HG03571 (cell line): ENCODE measurements at regions not wholly inside any gene's neighbourhood (a gene's known extent, or its start where the extent isn't known, plus 50 kb on each side); places are given as distances from the start of the nearest gene placed in this dataset.
"Not testable (repeated sequence)": the region's sequence is repeated elsewhere in the genome, so short reads cannot be mapped to it uniquely, and the experiment has no call there.

Source experiments
- ATAC-seq: cut with Tn5 transposase; IDR thresholded peaks from one replicate; pipeline ENCODE4 v1.9.1; 2021; ENCODE audit not compliant: unreplicated experiment

DNA sequence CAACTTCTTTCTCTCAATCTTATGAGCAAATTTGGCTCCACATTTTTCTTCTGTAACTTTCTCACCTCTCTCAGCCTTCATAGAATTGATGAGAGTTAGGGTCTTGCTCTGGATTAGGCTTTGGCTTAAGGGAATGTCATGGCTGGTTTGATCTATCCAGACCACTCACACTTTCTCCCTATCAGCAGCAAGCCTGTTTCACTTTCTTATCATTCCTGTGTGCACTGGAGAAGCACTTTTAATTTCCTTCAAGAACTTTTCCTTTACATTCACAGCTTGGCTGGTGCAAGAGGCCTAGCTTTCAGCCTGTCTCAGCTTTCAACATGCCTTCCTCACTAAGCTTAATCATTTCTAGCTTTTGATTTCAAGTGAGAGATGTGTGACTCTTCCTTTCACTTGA lies 134.5 kb upstream of the FZD8 start:
- ATAC-seq = not testable (repeated sequence)

GRCh38 chr10:35774109-35774508 lies 132.0 kb upstream of the FZD8 start:
- ATAC-seq = no peak

- ATAC-seq = no peak
Observed at GRCh38 chr10:35770817-35771355, 128.8 kb upstream of the FZD8 start.

- no peak for ATAC-seq
Observed at GRCh38 chr10:35769795-35770194, 127.7 kb upstream of the FZD8 start.

DNA sequence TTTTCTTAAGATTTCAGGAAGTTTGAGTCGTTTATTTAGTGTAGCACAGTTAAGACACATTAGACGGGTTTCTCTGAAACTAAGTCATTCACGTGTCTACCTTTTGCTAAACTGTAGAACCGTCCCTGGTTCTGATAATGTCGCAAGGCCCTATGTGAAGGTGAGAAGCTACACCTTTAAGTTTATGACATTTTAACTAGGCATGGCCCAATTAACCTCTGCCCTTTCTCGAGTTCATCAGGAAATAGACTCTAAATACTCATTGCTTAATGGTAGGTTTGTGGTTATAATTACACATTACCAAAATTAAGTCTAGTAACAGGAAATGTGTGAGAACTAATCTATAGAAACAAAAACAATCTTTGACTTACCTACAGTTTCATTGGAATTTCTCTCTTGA lies 126.6 kb upstream of the FZD8 start:
- no peak for ATAC-seq

- ATAC-seq = no peak
Observed at GRCh38 chr10:35768011-35768410, 125.9 kb upstream of the FZD8 start.

- no peak for ATAC-seq
Observed at GRCh38 chr10:35765996-35766395, 123.9 kb upstream of the FZD8 start.

DNA sequence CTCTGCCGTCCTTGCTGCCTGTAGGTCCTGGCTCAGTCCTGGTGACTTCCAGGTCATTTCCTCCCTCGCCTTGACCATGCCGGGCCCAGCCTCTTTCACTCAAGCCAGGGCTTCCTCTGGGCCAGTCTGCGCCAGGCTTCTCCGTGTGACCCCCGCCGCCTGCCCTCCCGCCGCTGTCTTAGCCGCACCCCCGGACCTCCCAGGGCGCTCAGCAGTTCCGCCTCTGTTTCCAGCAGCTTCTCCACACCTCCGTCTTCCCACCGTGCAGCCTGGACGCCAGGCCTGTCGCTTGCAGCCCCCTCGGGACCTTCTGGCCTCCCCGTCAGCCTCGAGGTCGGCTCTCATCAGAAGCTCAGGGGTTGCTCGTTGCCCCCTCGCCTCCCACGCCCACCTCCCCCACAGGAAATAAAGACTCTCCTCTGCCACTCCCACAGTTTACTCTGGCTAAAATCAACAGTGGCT lies 123.0 kb upstream of the FZD8 start:
- no peak for ATAC-seq

DNA sequence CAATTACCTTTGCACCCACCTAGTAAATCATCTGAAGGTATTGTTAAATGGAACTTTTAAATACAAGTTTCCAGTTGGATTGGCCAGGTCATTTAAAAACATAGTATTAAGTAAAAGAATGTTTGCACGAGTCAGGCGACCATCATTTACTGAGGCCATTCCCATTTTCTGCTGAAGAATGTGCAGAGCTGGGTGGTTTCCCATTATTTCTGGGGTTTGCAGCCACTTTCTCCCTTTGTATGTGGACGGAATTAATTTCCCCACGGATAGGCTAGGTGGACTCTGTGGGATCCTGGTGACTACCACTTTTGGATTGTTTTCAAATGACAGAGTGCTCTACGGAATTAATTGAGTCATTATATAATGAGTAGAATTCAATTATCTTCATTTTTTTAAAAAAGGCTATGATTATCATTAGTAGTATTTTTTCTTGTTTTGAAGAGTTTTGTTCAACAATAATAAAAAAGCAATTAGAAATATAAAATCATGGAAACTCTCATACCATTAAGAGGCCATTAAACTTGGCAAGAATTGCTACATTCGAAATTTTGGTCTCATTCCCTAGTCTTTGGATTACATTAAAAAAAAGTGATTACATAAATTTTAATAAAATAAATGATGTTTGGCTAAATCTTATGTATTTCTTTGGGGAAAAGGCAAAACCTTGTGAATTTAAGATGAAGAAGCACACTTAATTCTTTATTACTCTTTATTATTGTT lies 120.4 kb upstream of the FZD8 start:
- ATAC-seq = no peak

DNA sequence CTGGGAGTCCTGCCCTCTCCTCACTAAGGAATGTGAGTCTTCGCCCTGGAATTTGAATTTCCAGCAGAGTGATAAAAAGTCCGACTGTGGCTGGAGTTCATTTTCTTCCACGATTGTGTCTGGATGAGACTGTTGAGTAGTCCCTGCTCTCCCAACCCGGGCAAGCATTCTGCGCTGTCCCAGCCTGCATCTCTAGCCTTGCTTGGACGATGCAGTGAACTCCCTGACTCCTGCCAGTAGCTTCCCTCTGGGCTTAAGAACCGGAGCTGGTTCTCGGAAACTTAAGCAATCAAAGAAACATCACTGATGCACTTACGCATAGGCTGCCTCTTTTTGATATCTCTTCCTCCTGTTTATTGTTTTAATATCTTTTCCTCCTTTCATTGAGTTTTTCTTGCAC lies 116.0 kb upstream of the FZD8 start:
- ATAC-seq = no peak

GRCh38 chr10:35754519-35754918 lies 112.4 kb upstream of the FZD8 start:
- no peak for ATAC-seq

- ATAC-seq = no peak
Observed at GRCh38 chr10:35752469-35753461, 110.7 kb upstream of the FZD8 start.

DNA sequence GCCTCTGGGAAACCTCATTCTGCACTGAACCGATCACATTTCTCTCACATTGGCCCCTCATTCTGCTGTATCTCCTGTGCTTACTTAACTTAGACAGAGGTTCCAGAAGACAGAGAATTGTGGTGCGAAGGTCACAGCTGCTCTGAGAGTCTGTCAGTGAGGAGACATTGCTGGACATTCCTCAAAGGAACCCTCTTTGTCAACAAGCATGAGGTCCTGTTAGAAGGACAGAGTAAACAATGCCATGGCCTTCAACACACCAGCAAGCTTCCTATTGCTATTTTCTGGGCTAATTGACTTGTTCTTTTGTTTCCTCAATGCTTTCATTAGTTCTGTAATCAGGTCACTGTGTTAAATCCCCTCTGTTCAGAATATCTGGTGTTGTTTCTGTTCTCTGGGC lies 109.3 kb upstream of the FZD8 start:
- no peak for ATAC-seq

DNA sequence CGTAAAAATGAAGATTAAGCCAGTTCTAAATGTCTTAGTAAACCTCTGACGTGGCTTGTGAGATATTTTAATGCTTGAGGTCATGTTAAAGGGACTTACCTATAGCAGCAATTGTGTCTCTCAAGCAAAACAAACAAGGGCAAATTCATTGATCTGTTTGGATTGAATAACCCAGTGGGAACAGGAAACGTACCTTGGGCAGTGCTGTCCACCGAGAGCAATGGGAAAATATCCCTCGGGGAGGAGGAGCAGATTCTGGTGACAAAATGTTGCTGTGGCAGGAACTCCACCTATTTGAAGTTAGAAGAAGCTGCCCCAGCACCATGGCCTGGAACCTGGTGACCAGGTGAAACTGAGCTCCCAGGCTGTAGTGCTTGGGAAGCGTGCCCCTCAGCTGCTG lies 107.1 kb upstream of the FZD8 start:
- ATAC-seq = no peak

- ATAC-seq = no peak
Observed at GRCh38 chr10:35745617-35746403, 103.7 kb upstream of the FZD8 start.

DNA sequence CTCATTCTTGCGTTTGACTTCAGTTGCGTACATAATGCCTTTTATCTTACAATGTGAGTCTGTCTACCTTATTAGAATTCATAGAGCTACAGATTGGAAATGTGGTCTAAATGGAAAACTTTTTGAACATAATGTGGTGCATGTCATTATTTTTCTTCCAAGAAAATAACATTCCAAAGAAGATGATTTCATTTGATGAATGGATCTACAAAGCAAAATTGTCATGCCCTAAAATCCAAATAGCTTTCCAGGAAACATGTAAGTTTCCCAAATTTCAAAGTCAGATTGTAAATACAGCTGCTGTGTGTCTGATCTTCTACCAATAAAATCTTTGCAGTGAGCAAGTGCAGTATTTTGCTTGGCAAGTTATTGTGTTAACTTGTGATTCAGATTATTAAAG lies 101.8 kb upstream of the FZD8 start:
- no peak for ATAC-seq

DNA sequence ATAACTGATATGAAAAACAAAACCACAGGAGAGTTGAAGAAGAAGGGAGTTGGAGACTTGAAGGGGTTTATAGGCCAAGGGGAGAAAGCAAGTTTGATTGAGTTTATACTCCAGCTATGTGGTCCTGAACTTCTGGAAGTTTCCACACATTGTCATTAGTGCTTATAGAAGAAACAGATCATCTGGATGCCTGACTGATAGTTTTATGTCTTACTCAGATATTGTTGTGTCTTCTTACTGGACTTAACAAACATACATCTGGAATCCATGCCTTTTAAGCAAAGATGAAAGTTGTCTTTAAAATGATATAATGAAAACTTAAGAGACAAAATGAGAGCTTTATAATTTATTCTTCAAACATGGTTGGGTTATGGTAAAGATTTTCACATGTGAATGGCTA lies 101.3 kb upstream of the FZD8 start:
- no peak for ATAC-seq

- no peak for ATAC-seq
Observed at GRCh38 chr10:35739998-35740397, 97.9 kb upstream of the FZD8 start.

DNA sequence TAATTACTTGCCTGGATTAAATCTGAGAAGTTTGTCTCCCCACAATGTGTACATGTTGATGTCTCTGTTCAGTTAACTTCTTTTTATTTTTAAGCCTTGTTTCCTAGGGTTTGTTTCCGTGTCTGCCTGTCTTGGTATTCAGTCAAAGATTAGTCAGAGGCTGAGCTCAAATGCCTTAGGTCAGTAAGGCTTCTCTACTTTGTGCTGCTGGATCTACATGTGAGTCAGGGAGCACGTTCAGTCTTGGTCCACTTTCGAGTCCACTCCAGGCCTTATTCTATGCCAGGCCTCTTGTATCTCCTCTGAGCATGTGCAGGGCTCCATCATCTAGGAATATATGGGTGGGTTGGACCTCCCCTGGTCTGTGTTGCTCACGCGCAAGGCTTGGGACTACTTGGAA lies 93.3 kb upstream of the FZD8 start:
- no peak for ATAC-seq

GRCh38 chr10:35731828-35732227 lies 89.7 kb upstream of the FZD8 start:
- no peak for ATAC-seq

GRCh38 chr10:35728341-35728740 lies 86.2 kb upstream of the FZD8 start:
- ATAC-seq = no peak
